ENCODE measurements at regions not wholly inside any gene's neighbourhood (a gene's known extent, or its start where the extent isn't known, plus 50 kb on each side); places are given as distances from the start of the nearest gene placed in this dataset.

GRCh38 chr13:105825071-105825470 is 710.4 kb downstream of the EFNB2 start:
- TF ChIP-seq TAF1 (IDR thresholded peaks at IDR 0.05; ENCODE audit: low read depth) (no peak), MAX (IDR thresholded peaks at IDR 0.05) (no peak), TEAD4 (IDR thresholded peaks at IDR 0.05) (no peak), YY1 (IDR thresholded peaks at IDR 0.05; ENCODE audit: low read depth) (no peak), ZBTB7A (IDR thresholded peaks at IDR 0.05; ENCODE audit: low read depth) (no peak), CEBPB (IDR thresholded peaks at IDR 0.05) (no peak), EP300 (IDR thresholded peaks at IDR 0.05; ENCODE audit: borderline replicate concordance) (no peak), CREB1 (IDR thresholded peaks at IDR 0.05; ENCODE audit: low read depth) (no peak), RAD21 (IDR thresholded peaks at IDR 0.05; ENCODE audit: low read depth) (no peak), FOXM1 (IDR thresholded peaks at IDR 0.05; ENCODE audit: borderline replicate concordance, low read depth) (no peak), EGR1 (IDR thresholded peaks at IDR 0.05) (no peak), NFIC (IDR thresholded peaks at IDR 0.05) (no peak), TCF12 (IDR thresholded peaks at IDR 0.05; ENCODE audit: low read depth) (no peak)
- TF ChIP-seq, protein P1, sequence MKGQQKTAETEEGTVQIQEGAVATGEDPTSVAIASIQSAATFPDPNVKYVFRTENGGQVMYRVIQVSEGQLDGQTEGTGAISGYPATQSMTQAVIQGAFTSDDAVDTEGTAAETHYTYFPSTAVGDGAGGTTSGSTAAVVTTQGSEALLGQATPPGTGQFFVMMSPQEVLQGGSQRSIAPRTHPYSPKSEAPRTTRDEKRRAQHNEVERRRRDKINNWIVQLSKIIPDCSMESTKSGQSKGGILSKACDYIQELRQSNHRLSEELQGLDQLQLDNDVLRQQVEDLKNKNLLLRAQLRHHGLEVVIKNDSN (IDR thresholded peaks at IDR 0.05) = no peak
- TF ChIP-seq, protein P2, sequence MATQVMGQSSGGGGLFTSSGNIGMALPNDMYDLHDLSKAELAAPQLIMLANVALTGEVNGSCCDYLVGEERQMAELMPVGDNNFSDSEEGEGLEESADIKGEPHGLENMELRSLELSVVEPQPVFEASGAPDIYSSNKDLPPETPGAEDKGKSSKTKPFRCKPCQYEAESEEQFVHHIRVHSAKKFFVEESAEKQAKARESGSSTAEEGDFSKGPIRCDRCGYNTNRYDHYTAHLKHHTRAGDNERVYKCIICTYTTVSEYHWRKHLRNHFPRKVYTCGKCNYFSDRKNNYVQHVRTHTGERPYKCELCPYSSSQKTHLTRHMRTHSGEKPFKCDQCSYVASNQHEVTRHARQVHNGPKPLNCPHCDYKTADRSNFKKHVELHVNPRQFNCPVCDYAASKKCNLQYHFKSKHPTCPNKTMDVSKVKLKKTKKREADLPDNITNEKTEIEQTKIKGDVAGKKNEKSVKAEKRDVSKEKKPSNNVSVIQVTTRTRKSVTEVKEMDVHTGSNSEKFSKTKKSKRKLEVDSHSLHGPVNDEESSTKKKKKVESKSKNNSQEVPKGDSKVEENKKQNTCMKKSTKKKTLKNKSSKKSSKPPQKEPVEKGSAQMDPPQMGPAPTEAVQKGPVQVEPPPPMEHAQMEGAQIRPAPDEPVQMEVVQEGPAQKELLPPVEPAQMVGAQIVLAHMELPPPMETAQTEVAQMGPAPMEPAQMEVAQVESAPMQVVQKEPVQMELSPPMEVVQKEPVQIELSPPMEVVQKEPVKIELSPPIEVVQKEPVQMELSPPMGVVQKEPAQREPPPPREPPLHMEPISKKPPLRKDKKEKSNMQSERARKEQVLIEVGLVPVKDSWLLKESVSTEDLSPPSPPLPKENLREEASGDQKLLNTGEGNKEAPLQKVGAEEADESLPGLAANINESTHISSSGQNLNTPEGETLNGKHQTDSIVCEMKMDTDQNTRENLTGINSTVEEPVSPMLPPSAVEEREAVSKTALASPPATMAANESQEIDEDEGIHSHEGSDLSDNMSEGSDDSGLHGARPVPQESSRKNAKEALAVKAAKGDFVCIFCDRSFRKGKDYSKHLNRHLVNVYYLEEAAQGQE (IDR thresholded peaks at IDR 0.05; ENCODE audit: low read depth) = no peak

DNA sequence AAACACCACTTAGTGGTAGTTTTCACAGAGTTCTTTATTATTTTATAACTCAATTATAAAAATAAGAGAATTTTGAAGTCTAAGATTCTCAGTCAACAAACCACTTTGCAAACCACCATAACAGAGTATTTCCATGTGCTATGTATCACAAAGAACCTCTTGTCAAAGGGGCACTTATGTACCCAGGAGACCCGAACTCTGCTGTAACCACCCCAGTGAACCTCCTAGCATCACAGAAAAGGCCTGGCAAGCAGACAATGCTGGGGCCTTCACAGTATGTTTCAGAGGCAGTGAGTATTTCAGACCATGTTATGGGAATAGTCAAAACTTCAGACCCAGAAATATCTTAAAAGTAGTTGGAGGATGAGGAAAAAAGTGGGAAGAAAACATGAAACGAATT is 714.1 kb downstream of the EFNB2 start:
- no peak for TF ChIP-seq EGR1 (IDR thresholded peaks at IDR 0.05)
- no peak for TF ChIP-seq EP300 (IDR thresholded peaks at IDR 0.05; ENCODE audit: borderline replicate concordance)
- no peak for TF ChIP-seq ZBTB7A (IDR thresholded peaks at IDR 0.05; ENCODE audit: low read depth)

- TF ChIP-seq RAD21 (IDR thresholded peaks at IDR 0.05; ENCODE audit: low read depth) (no peak), CREB1 (IDR thresholded peaks at IDR 0.05; ENCODE audit: low read depth) (no peak), TAF1 (IDR thresholded peaks at IDR 0.05; ENCODE audit: low read depth) (no peak), CEBPB (IDR thresholded peaks at IDR 0.05) (no peak)
- TF ChIP-seq, protein P2 (IDR thresholded peaks at IDR 0.05; ENCODE audit: low read depth) = no peak
Measured at GRCh38 chr13:105820415-105820814, 715.0 kb downstream of the EFNB2 start.

DNA sequence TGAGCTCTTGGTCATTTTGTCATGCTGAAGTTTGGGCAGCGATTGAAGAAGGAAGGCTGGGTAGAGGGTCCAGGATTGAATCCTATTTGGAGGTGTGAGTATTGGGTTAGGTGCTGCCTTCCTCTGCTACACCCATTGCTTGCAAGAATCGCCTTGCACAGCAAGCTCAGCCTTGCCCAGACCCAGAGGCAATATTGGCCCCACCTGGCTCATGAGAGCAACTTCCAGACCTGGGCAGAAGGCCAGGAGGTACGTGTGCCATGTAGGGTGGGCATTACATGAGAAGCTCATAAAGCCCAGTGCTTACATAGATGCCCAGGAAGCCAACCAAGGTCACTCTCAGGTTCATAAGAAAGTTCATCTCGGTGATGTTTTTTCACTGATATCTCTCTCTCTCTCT is 718.0 kb downstream of the EFNB2 start:
- no peak for TF ChIP-seq CREB1 (IDR thresholded peaks at IDR 0.05; ENCODE audit: low read depth)
- no peak for TF ChIP-seq ZBTB7A (IDR thresholded peaks at IDR 0.05; ENCODE audit: low read depth)
- no peak for TF ChIP-seq TCF12 (IDR thresholded peaks at IDR 0.05; ENCODE audit: low read depth)
- no peak for TF ChIP-seq MAX (IDR thresholded peaks at IDR 0.05)
- no peak for TF ChIP-seq TEAD4 (IDR thresholded peaks at IDR 0.05)
- TF ChIP-seq NFIC (IDR thresholded peaks at IDR 0.05) = no peak
- no peak for TF ChIP-seq TAF1 (IDR thresholded peaks at IDR 0.05; ENCODE audit: low read depth)
- no peak for TF ChIP-seq CEBPB (IDR thresholded peaks at IDR 0.05)
- TF ChIP-seq FOXM1 (IDR thresholded peaks at IDR 0.05; ENCODE audit: borderline replicate concordance, low read depth) = no peak
- TF ChIP-seq YY1 (IDR thresholded peaks at IDR 0.05; ENCODE audit: low read depth) = no peak
- TF ChIP-seq EGR1 (IDR thresholded peaks at IDR 0.05) = no peak
- TF ChIP-seq, protein P2 (IDR thresholded peaks at IDR 0.05; ENCODE audit: low read depth) = no peak
- no peak for TF ChIP-seq RAD21 (IDR thresholded peaks at IDR 0.05; ENCODE audit: low read depth)
- TF ChIP-seq EP300 (IDR thresholded peaks at IDR 0.05; ENCODE audit: borderline replicate concordance) = no peak
- TF ChIP-seq, protein P1 (IDR thresholded peaks at IDR 0.05) = no peak

- TF ChIP-seq EP300 (IDR thresholded peaks at IDR 0.05; ENCODE audit: borderline replicate concordance) (peak; percentile 64), TCF12 (IDR thresholded peaks at IDR 0.05; ENCODE audit: low read depth) (peak; percentile 64; the same call in 1 of the 2 replicates), FOXM1 (IDR thresholded peaks at IDR 0.05; ENCODE audit: borderline replicate concordance, low read depth) (peak; percentile 54; the same call in 1 of the 2 replicates), CEBPB (IDR thresholded peaks at IDR 0.05) (peak; percentile 34; the same call in 1 of the 2 replicates), TEAD4 (IDR thresholded peaks at IDR 0.05) (peak; percentile 71), TAF1 (IDR thresholded peaks at IDR 0.05; ENCODE audit: low read depth) (no peak), EGR1 (IDR thresholded peaks at IDR 0.05) (no peak), NFIC (IDR thresholded peaks at IDR 0.05) (peak; percentile 59)
Measured at GRCh38 chr13:105816994-105817393, 718.5 kb downstream of the EFNB2 start.
